MM.1S (cell line): ENCODE measurements at regions not wholly inside any gene's neighbourhood (a gene's known extent, or its start where the extent isn't known, plus 50 kb on each side); places are given as distances from the start of the nearest gene placed in this dataset.
"Not testable (repeated sequence)": the region's sequence is repeated elsewhere in the genome, so short reads cannot be mapped to it uniquely, and the experiment has no call there.

Experiments used
- CTCF ChIP-seq: fragments of 300-600 bp; sonication (generic); IDR thresholded peaks from 2 replicates; pipeline ENCODE4 v1.5.1; 2016; ENCODE audit warnings: antibody characterized with exemption, low read length, mixed read lengths
- EZH2 ChIP-seq: fragments of 300-600 bp; sonication (generic); optimal IDR thresholded peaks from 2 replicates; pipeline ENCODE3; 2017; ENCODE audit warnings: low read depth, mild to moderate bottlenecking, antibody characterized with exemption, low read length, mixed read lengths

- TF ChIP-seq CTCF, EZH2: not testable (repeated sequence)
Measured at GRCh38 chr3:39651256-39651655, 158.2 kb upstream of the MYRIP start.
